SJCRH30 (cell line): ENCODE measurements at regions not wholly inside any gene's neighbourhood (a gene's known extent, or its start where the extent isn't known, plus 50 kb on each side); places are given as distances from the start of the nearest gene placed in this dataset.
A peak's percentile ranks its signal among the peaks of the same experiment; 100 is the strongest.

Experiments
- DNase-seq, 2 experiments: peaks; one replicate each; pipeline ENCODE4 v3.0.0-alpha.2; 2015 to 2020
- H3K27ac ChIP-seq: fragments of 250-450 bp; sonication (Bioruptor Pico); 2 replicates; pipeline ENCODE4 v1.5.1; 2020; ENCODE audit warnings: mild to moderate bottlenecking, moderate library complexity
- H3K27me3 ChIP-seq: fragments of 250-450 bp; sonication (Bioruptor Pico); 2 replicates; pipeline ENCODE4 v1.5.1; 2020; ENCODE audit warnings: mild to moderate bottlenecking, moderate library complexity
- H3K36me3 ChIP-seq: fragments of 250-450 bp; sonication (Bioruptor Pico); 2 replicates; pipeline ENCODE4 v1.5.1; 2020; ENCODE audit warnings: mild to moderate bottlenecking, moderate library complexity
- H3K4me1 ChIP-seq: fragments of 250-450 bp; sonication (Bioruptor Pico); 2 replicates; pipeline ENCODE4 v1.5.1; 2020; ENCODE audit warnings: mild to moderate bottlenecking, moderate library complexity
- H3K4me3 ChIP-seq: fragments of 250-450 bp; sonication (Bioruptor Pico); 2 replicates; pipeline ENCODE4 v1.5.1; 2020; ENCODE audit warnings: mild to moderate bottlenecking, moderate library complexity
- H3K9me3 ChIP-seq: fragments of 250-450 bp; sonication (Bioruptor Pico); replicated peaks from 2 replicates; pipeline ENCODE4 v1.5.1; 2020; ENCODE audit warnings: mild to moderate bottlenecking, moderate library complexity

- H3K4me1 ChIP-seq: no peaks in the 10 kb centered on the region
- H3K27me3 ChIP-seq: peaks cover 1% of the 10 kb centered on the region; the same call in 1 of the 2 replicates
- H3K27ac ChIP-seq: no peak overlapping the region
- H3K36me3 ChIP-seq: no peaks in the 10 kb centered on the region
- no peak overlapping the region for H3K4me3 ChIP-seq
- DNase-seq: peak; percentile 20 to 39
- H3K9me3 ChIP-seq: no peaks in the 10 kb centered on the region
These were observed 254.6 kb upstream of the ID2 start for GRCh38 chr2:8427211-8427610.

DNA sequence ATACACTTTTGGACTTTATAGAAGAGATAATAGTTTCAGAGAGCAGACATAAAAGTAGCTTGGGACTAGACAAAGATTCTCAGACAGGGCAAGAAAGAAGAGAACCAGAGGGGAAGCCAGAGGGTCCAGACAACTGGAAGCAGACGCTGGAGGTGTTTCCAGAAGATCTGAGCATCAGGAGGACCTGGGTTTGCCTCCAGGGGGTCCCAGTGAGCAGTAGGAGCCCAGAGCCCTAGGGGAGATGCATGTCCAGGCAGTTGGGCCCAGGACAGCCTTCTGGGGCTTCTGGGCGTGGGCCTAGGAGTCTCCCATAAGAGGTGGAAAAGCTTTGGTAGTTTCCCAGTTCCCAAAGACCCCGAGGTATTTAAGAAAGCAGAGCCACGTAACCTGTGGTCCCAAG is 251.2 kb upstream of the ID2 start:
- Histone ChIP-seq H3K27me3 (no peaks in the 10 kb centered on the region), H3K9me3 (no peaks in the 10 kb centered on the region), H3K27ac (no peak overlapping the region), H3K4me1 (no peaks in the 10 kb centered on the region), H3K4me3 (no peak overlapping the region), H3K36me3 (no peaks in the 10 kb centered on the region)
- peak in 1 of 2 experiments; percentile 10 for DNase-seq

DNA sequence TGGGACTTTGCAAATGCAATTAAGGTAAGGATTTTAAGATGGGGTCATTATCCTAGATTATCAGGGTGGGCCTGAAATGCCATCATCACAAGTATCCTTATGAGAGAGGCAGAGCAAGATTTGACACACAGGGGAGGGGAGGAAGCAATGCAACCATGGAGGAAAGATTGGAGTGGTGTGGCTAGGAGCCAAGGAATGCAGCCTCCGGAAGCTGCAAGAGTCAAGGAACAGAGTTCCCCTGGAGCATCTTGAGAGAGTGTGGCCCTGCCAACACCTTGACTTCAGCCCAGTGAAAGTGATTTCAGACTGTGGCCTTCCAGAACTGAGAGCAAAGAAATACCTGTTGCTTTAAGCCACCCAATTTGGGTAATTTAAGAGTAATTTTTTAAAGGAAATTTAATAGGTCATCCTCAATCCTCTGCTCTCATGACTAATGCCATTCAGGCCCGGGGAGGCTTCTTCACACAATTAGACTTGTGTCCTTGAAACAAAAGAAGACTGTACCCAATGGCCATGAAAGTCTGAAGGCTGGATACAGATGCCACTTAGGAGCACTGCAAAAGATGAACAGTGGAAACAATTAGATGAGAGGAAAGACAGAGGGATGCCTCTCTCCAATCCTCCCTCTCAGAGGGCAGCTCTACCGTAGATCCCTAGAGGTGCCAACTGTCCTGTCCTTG is 250.3 kb upstream of the ID2 start:
- no peaks in the 10 kb centered on the region for H3K9me3 ChIP-seq
- no peak overlapping the region for H3K4me3 ChIP-seq
- H3K27me3 ChIP-seq: no peaks in the 10 kb centered on the region
- DNase-seq: no peak
- H3K36me3 ChIP-seq: no peaks in the 10 kb centered on the region
- no peaks in the 10 kb centered on the region for H3K4me1 ChIP-seq
- H3K27ac ChIP-seq: no peak overlapping the region

GRCh38 chr2:8432706-8433336 is 249.0 kb upstream of the ID2 start:
- DNase-seq: no peak
- H3K27me3 ChIP-seq: no peaks in the 10 kb centered on the region
- H3K27ac ChIP-seq: no peak overlapping the region
- H3K36me3 ChIP-seq: no peaks in the 10 kb centered on the region
- H3K9me3 ChIP-seq: no peaks in the 10 kb centered on the region
- no peak overlapping the region for H3K4me3 ChIP-seq
- no peaks in the 10 kb centered on the region for H3K4me1 ChIP-seq

DNA sequence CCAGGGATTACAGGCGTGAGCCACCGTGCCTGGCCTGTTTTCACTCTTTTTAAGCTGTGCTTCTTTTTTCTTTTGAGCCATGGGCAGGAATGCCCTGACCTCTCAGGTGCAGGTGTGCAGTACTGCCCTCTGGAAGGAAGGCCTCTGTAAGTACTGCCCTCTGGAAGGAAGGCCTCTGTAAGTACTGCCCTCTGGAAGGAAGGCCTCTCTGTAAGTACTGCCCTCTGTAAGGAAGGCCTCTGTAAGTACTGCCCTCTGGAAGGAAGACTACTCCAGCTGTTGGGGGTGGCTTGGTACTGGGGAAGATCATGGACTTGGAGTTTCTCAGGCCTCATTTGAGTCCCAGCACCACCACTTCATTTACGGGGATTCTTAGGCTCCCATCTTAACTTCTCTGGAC is 248.5 kb upstream of the ID2 start:
- Histone ChIP-seq H3K4me3 (no peak overlapping the region), H3K4me1 (no peaks in the 10 kb centered on the region), H3K27me3 (no peaks in the 10 kb centered on the region), H3K36me3 (no peaks in the 10 kb centered on the region), H3K27ac (no peak overlapping the region), H3K9me3 (no peaks in the 10 kb centered on the region)
- DNase-seq: no peak

GRCh38 chr2:8435608-8436007 is 246.2 kb upstream of the ID2 start:
- Histone ChIP-seq H3K27me3 (no peaks in the 10 kb centered on the region), H3K36me3 (no peaks in the 10 kb centered on the region), H3K9me3 (no peaks in the 10 kb centered on the region), H3K4me3 (no peak overlapping the region), H3K4me1 (no peaks in the 10 kb centered on the region), H3K27ac (no peak overlapping the region)
- no peak for DNase-seq

GRCh38 chr2:8436585-8436984 is 245.3 kb upstream of the ID2 start:
- Histone ChIP-seq H3K36me3 (no peaks in the 10 kb centered on the region), H3K4me3 (no peak overlapping the region), H3K27me3 (no peaks in the 10 kb centered on the region), H3K9me3 (no peaks in the 10 kb centered on the region), H3K27ac (no peak overlapping the region), H3K4me1 (no peaks in the 10 kb centered on the region)
- no peak for DNase-seq

DNA sequence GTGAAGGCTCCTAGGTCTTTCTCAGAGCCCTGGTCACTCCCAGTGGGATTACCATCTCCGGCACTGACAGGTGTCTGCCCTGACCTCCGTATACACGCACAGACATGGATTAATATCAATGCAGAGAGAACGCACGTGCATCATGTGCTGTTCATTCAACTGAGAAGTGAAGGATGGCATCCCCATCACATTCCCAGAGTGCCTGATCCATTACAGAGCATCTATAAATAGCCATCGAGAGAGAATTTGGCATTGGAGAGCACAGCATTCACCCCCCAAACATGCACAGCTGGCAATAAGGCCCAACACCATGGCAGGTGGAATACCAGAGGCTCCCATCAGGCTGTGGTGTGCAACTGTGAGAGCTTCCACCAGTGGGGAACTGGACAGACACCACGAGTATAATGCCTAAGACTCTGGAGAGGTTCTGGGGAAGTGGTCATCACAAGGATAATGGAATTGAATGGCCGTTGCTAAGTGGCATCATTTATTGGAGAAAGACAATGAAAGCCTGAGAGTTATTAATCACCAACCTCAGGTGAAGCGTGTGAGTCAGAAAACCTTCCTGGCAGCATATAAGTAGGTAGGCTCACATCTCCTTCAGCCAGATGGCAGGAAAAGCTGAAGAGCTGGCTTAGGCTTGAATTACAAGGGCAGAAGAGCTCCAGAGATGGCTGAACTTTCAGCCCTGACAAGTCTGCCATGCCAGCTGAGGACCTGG is 244.5 kb upstream of the ID2 start:
- no peaks in the 10 kb centered on the region for H3K9me3 ChIP-seq
- H3K27ac ChIP-seq: no peak overlapping the region
- H3K4me3 ChIP-seq: no peak overlapping the region
- peak; percentile 33 to 36 for DNase-seq
- no peaks in the 10 kb centered on the region for H3K27me3 ChIP-seq
- no peaks in the 10 kb centered on the region for H3K4me1 ChIP-seq
- H3K36me3 ChIP-seq: no peaks in the 10 kb centered on the region

- H3K27me3 ChIP-seq: no peaks in the 10 kb centered on the region
- H3K27ac ChIP-seq: no peak overlapping the region
- no peak overlapping the region for H3K4me3 ChIP-seq
- no peaks in the 10 kb centered on the region for H3K36me3 ChIP-seq
- no peaks in the 10 kb centered on the region for H3K9me3 ChIP-seq
- no peak for DNase-seq
- no peaks in the 10 kb centered on the region for H3K4me1 ChIP-seq
These were observed 243.9 kb upstream of the ID2 start for GRCh38 chr2:8437949-8438400.

DNA sequence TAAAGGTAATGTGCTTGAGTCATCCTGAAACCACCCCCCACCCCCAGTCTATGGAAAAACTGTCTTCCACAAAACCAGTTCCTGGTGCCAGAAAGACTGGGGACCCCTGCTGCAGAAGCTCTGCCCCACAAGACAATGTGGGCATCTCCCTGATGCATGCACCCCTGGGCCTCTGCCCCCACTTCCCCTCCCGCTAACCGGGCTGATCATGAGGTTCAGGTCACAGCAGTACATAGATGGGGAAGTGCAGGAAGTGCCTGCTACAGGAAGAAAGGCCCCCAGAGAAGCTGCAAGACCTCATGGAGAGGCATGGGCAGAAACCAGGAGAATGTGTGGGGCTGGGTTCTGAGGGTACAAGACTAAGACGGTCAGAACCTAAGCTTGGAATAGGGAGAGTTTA is 243.4 kb upstream of the ID2 start:
- Histone ChIP-seq H3K9me3 (no peaks in the 10 kb centered on the region), H3K4me1 (no peaks in the 10 kb centered on the region), H3K36me3 (no peaks in the 10 kb centered on the region), H3K27ac (no peak overlapping the region), H3K4me3 (no peak overlapping the region), H3K27me3 (no peaks in the 10 kb centered on the region)
- no peak for DNase-seq

GRCh38 chr2:8438996-8439395 is 242.9 kb upstream of the ID2 start:
- Histone ChIP-seq H3K27ac (no peak overlapping the region), H3K9me3 (no peaks in the 10 kb centered on the region), H3K4me1 (no peaks in the 10 kb centered on the region), H3K27me3 (no peaks in the 10 kb centered on the region), H3K36me3 (no peaks in the 10 kb centered on the region), H3K4me3 (no peak overlapping the region)
- no peak for DNase-seq

GRCh38 chr2:8440029-8440778 is 241.7 kb upstream of the ID2 start:
- Histone ChIP-seq H3K9me3 (no peaks in the 10 kb centered on the region), H3K4me3 (no peak overlapping the region), H3K27ac (no peak overlapping the region), H3K4me1 (no peaks in the 10 kb centered on the region), H3K36me3 (no peaks in the 10 kb centered on the region), H3K27me3 (no peaks in the 10 kb centered on the region)
- DNase-seq: no peak

GRCh38 chr2:8441371-8441770 is 240.5 kb upstream of the ID2 start:
- Histone ChIP-seq H3K4me3 (no peak overlapping the region), H3K4me1 (no peaks in the 10 kb centered on the region), H3K27me3 (no peaks in the 10 kb centered on the region), H3K36me3 (no peaks in the 10 kb centered on the region), H3K27ac (no peak overlapping the region), H3K9me3 (no peaks in the 10 kb centered on the region)
- no peak for DNase-seq

DNA sequence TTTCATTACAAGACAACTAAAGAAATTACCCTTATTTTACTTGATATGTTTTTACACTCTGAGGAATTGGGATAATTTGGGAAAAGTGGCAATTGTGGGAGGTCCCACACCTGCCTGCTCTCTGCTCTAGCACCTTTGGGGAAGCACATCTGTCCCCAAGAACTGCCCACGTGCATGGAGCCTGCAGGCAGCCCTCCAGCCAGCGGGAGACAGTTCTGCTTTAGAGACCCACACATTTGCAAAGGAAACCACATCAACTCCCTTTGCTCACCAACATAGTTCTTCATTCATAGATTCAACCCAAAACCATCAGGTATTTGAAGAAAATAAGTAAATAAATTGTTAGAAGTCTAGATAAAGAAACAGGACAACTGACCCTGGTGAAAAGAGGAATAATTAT is 239.9 kb upstream of the ID2 start:
- no peaks in the 10 kb centered on the region for H3K27me3 ChIP-seq
- H3K4me3 ChIP-seq: no peak overlapping the region
- no peaks in the 10 kb centered on the region for H3K9me3 ChIP-seq
- H3K4me1 ChIP-seq: no peaks in the 10 kb centered on the region
- H3K36me3 ChIP-seq: no peaks in the 10 kb centered on the region
- DNase-seq: no peak
- no peak overlapping the region for H3K27ac ChIP-seq
